Prostate gland (tissue), 2 donors: ENCODE measurements at regions not wholly inside any gene's neighbourhood (a gene's known extent, or its start where the extent isn't known, plus 50 kb on each side); places are given as distances from the start of the nearest gene placed in this dataset.

Experiments used
- DNase-seq: peaks from one replicate; pipeline ENCODE4 v3.0.0-alpha.2; 2019; ENCODE audit warnings: low spot score
- H3K27ac ChIP-seq, 2 donors: fragments of 200-600 bp; sonication (generic); 2 replicates each; pipeline ENCODE4 v1.5.1; 2017 to 2019
- H3K27me3 ChIP-seq: fragments of 200-600 bp; sonication (generic); replicated peaks from 2 replicates; pipeline ENCODE4 v1.5.1; 2019; ENCODE audit not compliant: insufficient read depth
- H3K36me3 ChIP-seq, 2 donors: fragments of 200-600 bp; sonication (generic); 1 replicate in 1 of 2; 2 replicates in 1 of 2; pipeline versions ENCODE4 v1.5.1 to v1.8.1; 2017 to 2019
- H3K4me1 ChIP-seq: fragments of 200-600 bp; sonication (generic); replicated peaks from 2 replicates; pipeline ENCODE4 v1.5.1; 2019
- H3K4me3 ChIP-seq, 2 donors: fragments of 200-600 bp; sonication (generic); 2 replicates each; pipeline ENCODE4 v1.5.1; 2017 to 2019
- H3K9me3 ChIP-seq: fragments of 200-600 bp; sonication (generic); 2 replicates; pipeline ENCODE4 v1.5.1; 2017
- CTCF ChIP-seq, 4 experiments: fragments of 200-600 bp in 2 of 4; fragments of 450-650 bp in 2 of 4; sonication (generic) in 2 of 4; IDR thresholded peaks; 1 replicate in 3 of 4; 2 replicates in 1 of 4; pipeline ENCODE4 v1.5.1; 2016 to 2019; ENCODE audit warnings: antibody characterized with exemption in 4 of 4, mild to moderate bottlenecking in 2 of 4, moderate library complexity in 2 of 4
- POLR2A ChIP-seq: fragments of 450-650 bp; IDR thresholded peaks from one replicate; pipeline ENCODE4 v1.6.1; 2016; ENCODE audit warnings: antibody characterized with exemption, mild to moderate bottlenecking
- POLR2AphosphoS5 ChIP-seq: sonication (generic); formaldehyde crosslinking; IDR thresholded peaks from one replicate; pipeline ENCODE4 v1.6.1; 2017; ENCODE audit warnings: antibody characterized with exemption
- WGBS: methylation state at CpG from one replicate; pipeline ENCODE4 v1.1.5; 2018; 5-methylcytosine and 5-hydroxymethylcytosine counted together
- intact Hi-C: fragments of 100-400 bp; cut with DNase I; formaldehyde crosslinking; loops from one replicate; pipeline ENCODE4 v1.14.2; 2022

GRCh38 chr22:48490500-48491411 is 1336.9 kb downstream of the BRD1 start:
- TF ChIP-seq CTCF (IDR thresholded peaks at IDR 0.05) (no peak), POLR2AphosphoS5 (no peak), POLR2A (no peak)
- H3K27ac ChIP-seq, result no peak overlapping the region
- H3K27me3 ChIP-seq, result peaks cover 16% of the 10 kb centered on the region
- no peaks in the 10 kb centered on the region for H3K9me3 ChIP-seq
- no peaks in the 10 kb centered on the region for H3K36me3 ChIP-seq
- DNase-seq, result no peak
- intact Hi-C loops, result loop anchor here (5.0 kb wide), 1 partner anchor 1693 kb away; no protein-coding TSS in a partner anchor
- 6% methylated on average over 51 of the region's 51 CpGs for WGBS
- peaks cover 10% of the 10 kb centered on the region for H3K4me1 ChIP-seq
- peak overlapping the region; percentile 29 to 39 for H3K4me3 ChIP-seq

- Histone ChIP-seq H3K36me3 (no peaks in the 10 kb centered on the region), H3K27ac (no peak overlapping the region), H3K27me3 (peaks cover 16% of the 10 kb centered on the region), H3K4me1 (peaks cover 10% of the 10 kb centered on the region), H3K9me3 (no peaks in the 10 kb centered on the region), H3K4me3 (peak overlapping the region; percentile 29 to 39)
- WGBS, result under 1% methylated on average over 54 of the region's 113 CpGs
- intact Hi-C loops, result loop anchor here (5.0 kb wide), 1 partner anchor 1693 kb away; no protein-coding TSS in a partner anchor
- TF ChIP-seq POLR2AphosphoS5, result no peak
- TF ChIP-seq POLR2A, result no peak
- no peak for TF ChIP-seq CTCF (IDR thresholded peaks at IDR 0.05)
- no peak for DNase-seq
Observed at GRCh38 chr22:48489551-48490499, 1337.8 kb downstream of the BRD1 start.

- no peak for DNase-seq
- intact Hi-C loops, result no loop called here
- WGBS, result 23% methylated on average over 33 of the region's 90 CpGs
- Histone ChIP-seq H3K27me3 (peaks cover 16% of the 10 kb centered on the region), H3K4me3 (peak overlapping the region in 1 of 2 donors; percentile 39), H3K36me3 (no peaks in the 10 kb centered on the region), H3K4me1 (peaks cover 10% of the 10 kb centered on the region), H3K9me3 (no peaks in the 10 kb centered on the region), H3K27ac (no peak overlapping the region)
- TF ChIP-seq POLR2AphosphoS5, result no peak
- TF ChIP-seq CTCF (IDR thresholded peaks at IDR 0.05), result no peak
- TF ChIP-seq POLR2A, result no peak
Observed at GRCh38 chr22:48488611-48489511, 1338.8 kb downstream of the BRD1 start.

GRCh38 chr22:48488149-48488551 is 1339.5 kb downstream of the BRD1 start:
- Histone ChIP-seq H3K4me3 (no peak overlapping the region), H3K27ac (no peak overlapping the region), H3K9me3 (no peaks in the 10 kb centered on the region), H3K27me3 (peaks cover 16% of the 10 kb centered on the region), H3K4me1 (peaks cover 10% of the 10 kb centered on the region), H3K36me3 (no peaks in the 10 kb centered on the region)
- intact Hi-C loops, result no loop called here
- WGBS, result 64% methylated on average over 5 of the region's 5 CpGs
- no peak for TF ChIP-seq POLR2AphosphoS5
- no peak for TF ChIP-seq CTCF (IDR thresholded peaks at IDR 0.05)
- DNase-seq, result no peak
